Aorta (tissue), 5 donors: ENCODE measurements at regions not wholly inside any gene's neighbourhood (a gene's known extent, or its start where the extent isn't known, plus 50 kb on each side); places are given as distances from the start of the nearest gene placed in this dataset.

Experiments used
- ATAC-seq: fragments of 200-7000 bp; cut with Tn5 transposase; one replicate; pipeline ENCODE4 v1.9.1; 2022; ENCODE audit warnings: moderate library complexity; ENCODE audit not compliant: low FRiP score
- DNase-seq, 2 donors: peaks; one replicate each; pipeline ENCODE4 v3.0.0-alpha.2; 2020
- H3K27ac ChIP-seq, 2 donors: one replicate each; pipeline ENCODE4 v1.5.1; 2013; ENCODE audit warnings: low read length in 2 of 2, mild to moderate bottlenecking in 2 of 2, moderate library complexity in 2 of 2, control low read depth in 1 of 2, inconsistent platforms in 1 of 2, low read depth in 1 of 2
- H3K27me3 ChIP-seq, 2 donors: one replicate each; pipeline ENCODE4 v1.6.1; 2013; ENCODE audit warnings: control low read depth in 1 of 2, low read length in 1 of 2, mild to moderate bottlenecking in 1 of 2, moderate library complexity in 1 of 2; ENCODE audit not compliant: insufficient read depth in 2 of 2, control insufficient read depth in 1 of 2
- H3K36me3 ChIP-seq, 2 donors: one replicate each; pipeline ENCODE4 v1.6.1; 2013; ENCODE audit warnings: control low read depth in 1 of 2, low read length in 1 of 2, mild to moderate bottlenecking in 1 of 2; ENCODE audit not compliant: insufficient read depth in 2 of 2, control insufficient read depth in 1 of 2
- H3K4me1 ChIP-seq, 2 donors: one replicate each; pipeline ENCODE4 v1.6.1; 2013; ENCODE audit warnings: low read length in 2 of 2, control low read depth in 1 of 2, mild to moderate bottlenecking in 1 of 2, moderate library complexity in 1 of 2; ENCODE audit not compliant: insufficient read depth in 2 of 2, control insufficient read depth in 1 of 2
- H3K4me3 ChIP-seq, 2 donors: one replicate each; pipeline ENCODE4 v1.5.1; 2013; ENCODE audit warnings: low read length in 2 of 2, control low read depth in 1 of 2, mild to moderate bottlenecking in 1 of 2
- H3K9me3 ChIP-seq: one replicate; pipeline ENCODE4 v1.6.1; 2013; ENCODE audit warnings: mild to moderate bottlenecking, low read length; ENCODE audit not compliant: control insufficient read depth
- WGBS, 2 donors: extraction: QIAGEN DNeasy Blood & Tissue Kit; methylation state at CpG; one replicate each; pipeline ENCODE4 v1.1.7; 2013; 5-methylcytosine and 5-hydroxymethylcytosine counted together
- intact Hi-C, 2 donors: fragments of 100-400 bp; cut with DNase I; formaldehyde crosslinking; loops; one replicate each; pipeline versions ENCODE4 v1.14.2 to v1.15.0; 2022
- donor health status: healthy with polysubstance abuse.
- donor health status: Bipolar disorder and iron deficiency.
- donor health status: DM: no; HTN: no; CAD: no.
- donor health status: DM: no; HTN: no; CAD: no.
- donor health status: DM: yes; HTN: yes; CAD: no.

- ATAC-seq, result no peak
- Histone ChIP-seq H3K9me3 (no peaks in the 10 kb centered on the region), H3K4me1 (no peaks in the 10 kb centered on the region), H3K4me3 (no peak overlapping the region), H3K27ac (no peak overlapping the region), H3K27me3 (no peaks in the 10 kb centered on the region), H3K36me3 (no peaks in the 10 kb centered on the region)
- intact Hi-C loops, result no loop called here
- WGBS, 2 donors, result 86 to 91% methylated on average over 1 of the region's 1 CpG
- DNase-seq, result no peak
These were observed 110.0 kb downstream of the INSIG2 start for GRCh38 chr2:118198268-118198667.

- H3K36me3 ChIP-seq, result no peaks in the 10 kb centered on the region
- H3K9me3 ChIP-seq, result no peaks in the 10 kb centered on the region
- no peak overlapping the region for H3K4me3 ChIP-seq
- no peaks in the 10 kb centered on the region for H3K4me1 ChIP-seq
- ATAC-seq (no peak), DNase-seq (no peak)
- WGBS, 2 donors, result 47 to 49% methylated on average over 2 of the region's 2 CpGs
- no peaks in the 10 kb centered on the region for H3K27me3 ChIP-seq
- intact Hi-C loops, result no loop called here
- no peak overlapping the region for H3K27ac ChIP-seq
These were observed 108.9 kb downstream of the INSIG2 start for GRCh38 chr2:118197011-118197675.

DNA sequence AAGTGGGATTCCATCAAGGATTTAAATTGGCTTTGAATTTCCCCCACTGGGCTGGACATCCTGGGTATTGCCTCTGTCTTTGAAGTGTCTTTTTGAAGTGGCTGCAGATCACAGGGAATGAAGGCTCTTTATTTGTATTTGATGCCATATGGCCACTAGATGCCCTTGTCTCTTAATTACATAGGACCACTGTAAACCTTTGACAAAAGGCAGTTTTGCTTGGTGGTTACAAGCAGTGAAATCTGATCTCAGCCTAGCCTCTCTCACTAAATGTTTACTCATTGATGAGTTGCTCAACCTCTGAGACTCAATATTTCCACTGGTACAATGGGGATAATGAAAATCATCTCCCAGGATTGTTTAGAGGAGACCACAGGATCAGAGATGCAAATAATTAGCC, 102.2 kb downstream of the INSIG2 start:
- Histone ChIP-seq H3K9me3 (no peaks in the 10 kb centered on the region), H3K4me1 (no peaks in the 10 kb centered on the region), H3K36me3 (no peaks in the 10 kb centered on the region), H3K27ac (no peak overlapping the region), H3K4me3 (no peak overlapping the region), H3K27me3 (no peaks in the 10 kb centered on the region)
- intact Hi-C loops, result no loop called here
- DNase-seq (no peak), ATAC-seq (no peak)

- intact Hi-C loops, result loop anchor here (1.0 to 10.0 kb wide), 3 partner anchors 65 to 102 kb away; partner anchors contain the start of gene INSIG2 (in 1 of the 2)
These were observed 98.6 kb downstream of the INSIG2 start for GRCh38 chr2:118186858-118187254.

DNA sequence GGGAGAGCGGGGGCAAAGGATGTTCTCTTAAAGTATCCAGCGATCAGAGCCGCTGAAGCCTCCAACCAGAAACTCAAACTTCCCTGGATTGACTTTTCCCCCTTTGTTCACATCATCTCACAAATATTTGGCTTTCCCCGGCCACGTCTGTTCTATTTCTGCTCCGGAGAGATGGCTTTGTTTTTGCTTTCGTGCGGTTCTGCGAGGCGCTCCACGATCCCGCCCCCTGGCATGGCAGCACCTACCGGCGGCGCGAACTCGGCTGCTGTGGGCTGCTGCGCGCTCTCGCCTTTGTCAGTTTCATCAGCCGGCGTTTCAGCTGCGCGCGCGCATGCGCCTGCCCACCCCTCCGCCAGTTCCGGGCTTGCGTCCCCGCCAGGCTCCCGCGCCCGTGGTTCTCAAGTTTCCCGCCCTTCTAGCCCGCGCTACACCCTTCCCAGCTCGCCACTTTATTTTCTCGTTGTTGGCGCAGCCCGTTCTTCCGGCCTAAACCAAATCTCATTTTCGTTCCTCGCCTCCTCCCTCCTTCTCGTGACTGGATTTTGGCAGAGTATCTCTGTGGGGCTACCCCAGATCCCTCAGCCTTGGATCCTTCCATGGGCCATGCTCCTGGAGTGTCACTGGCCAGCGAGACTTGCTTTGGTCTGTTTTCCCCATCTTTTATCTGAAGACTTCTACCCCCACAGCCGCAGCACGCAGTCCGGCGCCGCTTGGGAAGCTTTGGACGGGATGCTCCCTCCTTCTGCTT, 98.0 kb downstream of the INSIG2 start:
- Histone ChIP-seq H3K27me3 (no peaks in the 10 kb centered on the region), H3K9me3 (no peaks in the 10 kb centered on the region), H3K36me3 (no peaks in the 10 kb centered on the region), H3K27ac (peak overlapping the region; percentile 91 to 93), H3K4me1 (no peaks in the 10 kb centered on the region), H3K4me3 (peak overlapping the region; percentile 58)
- intact Hi-C loops, result loop anchor here (1.0 to 10.0 kb wide), 3 partner anchors 64 to 101 kb away; partner anchors contain the start of gene INSIG2 (in 1 of the 2)
- DNase-seq (peak; percentile 95 to 97), ATAC-seq (peak; percentile 96)
- WGBS, 2 donors, result 5 to 6% methylated on average over 52 of the region's 52 CpGs

More at GRCh38 chr2:118186858-118187254, 98.6 kb downstream of the INSIG2 start:
- DNase-seq (no peak), ATAC-seq (no peak)
- WGBS, 2 donors, result 83 to 87% methylated on average over 5 of the region's 5 CpGs
- Histone ChIP-seq H3K4me3 (peak overlapping the region in 1 of 2 donors; percentile 58), H3K36me3 (no peaks in the 10 kb centered on the region), H3K9me3 (no peaks in the 10 kb centered on the region), H3K27ac (peak overlapping the region; percentile 47 to 70), H3K4me1 (no peaks in the 10 kb centered on the region), H3K27me3 (no peaks in the 10 kb centered on the region)

GRCh38 chr2:118185210-118186109, 97.2 kb downstream of the INSIG2 start:
- Histone ChIP-seq H3K4me1 (no peaks in the 10 kb centered on the region), H3K27me3 (no peaks in the 10 kb centered on the region), H3K9me3 (no peaks in the 10 kb centered on the region), H3K36me3 (no peaks in the 10 kb centered on the region), H3K27ac (peak overlapping the region; percentile 91 to 93), H3K4me3 (peak overlapping the region; percentile 58)
- DNase-seq (peak; percentile 80 to 88), ATAC-seq (peak; percentile 85)
- 11 to 13% methylated on average over 33 of the region's 33 CpGs for WGBS, 2 donors
- intact Hi-C loops, result loop anchor here (1.0 to 10.0 kb wide), 3 partner anchors 63 to 101 kb away; partner anchors contain the start of gene INSIG2 (in 1 of the 2)

- ATAC-seq (no peak), DNase-seq (no peak)
- Histone ChIP-seq H3K9me3 (no peaks in the 10 kb centered on the region), H3K27me3 (no peaks in the 10 kb centered on the region), H3K36me3 (no peaks in the 10 kb centered on the region), H3K27ac (no peak overlapping the region), H3K4me3 (no peak overlapping the region), H3K4me1 (no peaks in the 10 kb centered on the region)
- WGBS, 2 donors, result 41 to 54% methylated on average over 9 of the region's 9 CpGs
- intact Hi-C loops, result loop anchor here in 1 of 2 donors (10.0 kb wide), 1 partner anchor 99 kb away; the partner anchor contains the start of gene INSIG2
These were observed 95.1 kb downstream of the INSIG2 start for GRCh38 chr2:118183381-118183780.

DNA sequence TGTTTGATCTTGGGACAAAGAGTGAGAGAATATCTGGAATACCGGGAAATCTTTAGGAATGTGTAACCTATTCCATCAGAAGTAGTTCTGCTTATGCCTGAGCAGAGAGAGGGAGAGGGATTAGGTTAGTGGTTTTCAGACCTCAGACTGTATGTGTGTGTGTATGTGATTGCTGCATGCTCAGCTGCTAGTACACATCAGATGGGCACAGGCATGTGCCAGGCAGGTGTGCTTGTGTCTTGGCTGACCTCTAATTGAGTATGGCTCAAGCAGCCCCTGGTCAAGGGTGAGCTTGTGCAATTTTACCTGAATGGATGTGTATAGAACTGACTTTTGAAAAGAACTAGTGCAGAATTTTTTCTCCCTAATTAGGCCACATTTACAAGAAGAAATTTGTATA, 91.2 kb downstream of the INSIG2 start:
- H3K4me3 ChIP-seq, result no peak overlapping the region
- 80 to 95% methylated on average over 1 of the region's 1 CpG for WGBS, 2 donors
- no peaks in the 10 kb centered on the region for H3K4me1 ChIP-seq
- intact Hi-C loops, result no loop called here
- no peak for DNase-seq
- no peaks in the 10 kb centered on the region for H3K27me3 ChIP-seq
- ATAC-seq, result no peak
- H3K9me3 ChIP-seq, result no peaks in the 10 kb centered on the region
- no peaks in the 10 kb centered on the region for H3K36me3 ChIP-seq
- H3K27ac ChIP-seq, result no peak overlapping the region
